ENCODE measurements at regions not wholly inside any gene's neighbourhood (a gene's known extent, or its start where the extent isn't known, plus 50 kb on each side); places are given as distances from the start of the nearest gene placed in this dataset.

- Histone ChIP-seq H3K27me3 (ENCODE audit: insufficient read depth in 3 of 3, low read length in 2 of 3) (no peaks in the 10 kb centered on the region), H3K4me3 (no peak overlapping the region), H3K9me3 (no peaks in the 10 kb centered on the region), H3K27ac (peak overlapping the region; percentile 64), H3K4me1 (peaks cover 25% of the 10 kb centered on the region), H3K36me3 (ENCODE audit: insufficient read depth in 1 of 2, low read depth in 1 of 2) (no peaks in the 10 kb centered on the region)
- ATAC-seq (peak in 2 of 4 donors; percentile 33 to 39), DNase-seq (no peak)
- TF ChIP-seq CTCF (IDR thresholded peaks at IDR 0.05): no peak
- 14 to 53% (median 24%) methylated on average over 4 of the region's 4 CpGs for WGBS, 3 donors
- intact Hi-C loops (cut with DNase I): loop anchor here in 1 of 2 donors (10.0 kb wide), 1 partner anchor 51 kb away; no protein-coding TSS in a partner anchor
These were observed 128.0 kb upstream of the ADAMTS9 start for GRCh38 chr3:64815789-64816188.

- H3K4me1 ChIP-seq: peaks cover 25% of the 10 kb centered on the region
- TF ChIP-seq CTCF (IDR thresholded peaks at IDR 0.05): no peak
- ATAC-seq (peak; percentile 47 to 75 (median 72)), DNase-seq (no peak)
- H3K4me3 ChIP-seq: no peak overlapping the region
- H3K27ac ChIP-seq: peak overlapping the region; percentile 64
- no peaks in the 10 kb centered on the region for H3K9me3 ChIP-seq
- no peaks in the 10 kb centered on the region for H3K27me3 ChIP-seq (ENCODE audit: insufficient read depth in 3 of 3, low read length in 2 of 3)
- WGBS, 3 donors: 9 to 11% (median 10%) methylated on average over 3 of the region's 3 CpGs
- H3K36me3 ChIP-seq (ENCODE audit: insufficient read depth in 1 of 2, low read depth in 1 of 2): no peaks in the 10 kb centered on the region
- intact Hi-C loops (cut with DNase I): loop anchor here in 1 of 2 donors (10.0 kb wide), 1 partner anchor 50 kb away; no protein-coding TSS in a partner anchor
These were observed 127.4 kb upstream of the ADAMTS9 start for GRCh38 chr3:64815195-64815631.

GRCh38 chr3:64814351-64814750 lies 126.6 kb upstream of the ADAMTS9 start:
- ATAC-seq (peak; percentile 75 to 95 (median 86)), DNase-seq (no peak)
- 10 to 12% (median 10%) methylated on average over 2 of the region's 2 CpGs for WGBS, 3 donors
- intact Hi-C loops (cut with DNase I): loop anchor here in 1 of 2 donors (10.0 kb wide), 1 partner anchor 50 kb away; no protein-coding TSS in a partner anchor
- no peak overlapping the region for H3K4me3 ChIP-seq
- H3K27ac ChIP-seq: peak overlapping the region; percentile 64
- peaks cover 25% of the 10 kb centered on the region for H3K4me1 ChIP-seq
- no peaks in the 10 kb centered on the region for H3K27me3 ChIP-seq (ENCODE audit: insufficient read depth in 3 of 3, low read length in 2 of 3)
- H3K9me3 ChIP-seq: no peaks in the 10 kb centered on the region
- TF ChIP-seq CTCF (IDR thresholded peaks at IDR 0.05): no peak
- H3K36me3 ChIP-seq (ENCODE audit: insufficient read depth in 1 of 2, low read depth in 1 of 2): no peaks in the 10 kb centered on the region

- no peak overlapping the region for H3K27ac ChIP-seq
- ATAC-seq: no peak
- intact Hi-C loops (cut with DNase I): loop anchor here in 1 of 2 donors (10.0 kb wide), 1 partner anchor 49 kb away; no protein-coding TSS in a partner anchor
These were observed 125.5 kb upstream of the ADAMTS9 start for GRCh38 chr3:64813326-64813725.

More at GRCh38 chr3:64813326-64813725, 125.5 kb upstream of the ADAMTS9 start:
- no peak overlapping the region for H3K4me3 ChIP-seq
- H3K4me1 ChIP-seq: peaks cover 25% of the 10 kb centered on the region
- H3K9me3 ChIP-seq: no peaks in the 10 kb centered on the region
- DNase-seq: no peak
- H3K36me3 ChIP-seq (ENCODE audit: insufficient read depth in 1 of 2, low read depth in 1 of 2): no peaks in the 10 kb centered on the region
- no peak for TF ChIP-seq CTCF (IDR thresholded peaks at IDR 0.05)
- WGBS, 3 donors: 60 to 71% (median 64%) methylated on average over 3 of the region's 3 CpGs
- H3K27me3 ChIP-seq (ENCODE audit: insufficient read depth in 3 of 3, low read length in 2 of 3): no peaks in the 10 kb centered on the region
